Natural killer cell treated with Interleukin-12 subunit alpha and Interleukin-12 subunit beta and Interleukin-15 and Interleukin-18, amount 100 ng/mL, for 72 hours (primary cell): ENCODE measurements at regions not wholly inside any gene's neighbourhood (a gene's known extent, or its start where the extent isn't known, plus 50 kb on each side); places are given as distances from the start of the nearest gene placed in this dataset.
"Not testable (repeated sequence)": the region's sequence is repeated elsewhere in the genome, so short reads cannot be mapped to it uniquely, and the experiment has no call there.

ENCODE experiments used
- ATAC-seq, 2 donors: fragments of 150-1000 bp; cut with Tn5 transposase in 1 of 2; sonication (Bioruptor Pico), chemical (Tn5 transposase) in 1 of 2; 2 replicates each; pipeline ENCODE4 v1.10.0; 2021
- DNase-seq: peaks from one replicate; pipeline ENCODE4 v3.0.0; 2022; ENCODE audit warnings: low spot score
- H3K27ac Mint-ChIP-seq, 2 donors: 1 replicate in 1 of 2; 2 replicates in 1 of 2; pipeline ENCODE4 v1.8.0; 2022; ENCODE audit warnings: mixed read lengths in 2 of 2, mild to moderate bottlenecking in 1 of 2, moderate library complexity in 1 of 2
- H3K27me3 Mint-ChIP-seq, 2 donors: 1 replicate in 1 of 2; 2 replicates in 1 of 2; pipeline ENCODE4 v1.8.0; 2022; ENCODE audit warnings: mixed read lengths in 2 of 2
- H3K36me3 Mint-ChIP-seq: one replicate; pipeline ENCODE4 v1.8.0; 2022; ENCODE audit warnings: mixed read lengths
- H3K4me1 Mint-ChIP-seq, 2 donors: 1 replicate in 1 of 2; 2 replicates in 1 of 2; pipeline ENCODE4 v1.8.0; 2022; ENCODE audit warnings: low read depth in 2 of 2, mixed read lengths in 2 of 2, mild to moderate bottlenecking in 1 of 2
- H3K4me3 Mint-ChIP-seq: one replicate; pipeline ENCODE4 v1.8.0; 2022; ENCODE audit warnings: mixed read lengths
- H3K9me3 Mint-ChIP-seq: 2 replicates; pipeline ENCODE4 v1.8.0; 2022; ENCODE audit warnings: mixed read lengths

- Mint-ChIP-seq H3K27ac (no peak overlapping the region), H3K36me3 (no peaks in the 10 kb centered on the region), H3K4me3 (no peak overlapping the region), H3K4me1 (no peaks in the 10 kb centered on the region), H3K27me3 (peaks cover 6 to 36% of the 10 kb centered on the region in 2 donors), H3K9me3 (no peaks in the 10 kb centered on the region)
- ATAC-seq (no peak), DNase-seq (no peak)
Observed at GRCh38 chr5:96483878-96484277, 50.8 kb upstream of the PCSK1 start.

- ATAC-seq, result no peak
- Mint-ChIP-seq H3K9me3 (no peaks in the 10 kb centered on the region), H3K27me3 (peaks cover 12 to 49% of the 10 kb centered on the region in 2 donors), H3K36me3 (no peaks in the 10 kb centered on the region), H3K4me1 (no peaks in the 10 kb centered on the region), H3K27ac (no peak overlapping the region), H3K4me3 (no peak overlapping the region)
- no peak for DNase-seq
Observed at GRCh38 chr5:96487859-96488258, 54.8 kb upstream of the PCSK1 start.

- H3K36me3 Mint-ChIP-seq, result no peaks in the 10 kb centered on the region
- no peak overlapping the region for H3K27ac Mint-ChIP-seq
- H3K27me3 Mint-ChIP-seq, result peaks cover 12 to 47% of the 10 kb centered on the region in 2 donors
- no peaks in the 10 kb centered on the region for H3K4me1 Mint-ChIP-seq
- no peaks in the 10 kb centered on the region for H3K9me3 Mint-ChIP-seq
- DNase-seq, result no peak
- ATAC-seq, result no peak
- no peak overlapping the region for H3K4me3 Mint-ChIP-seq
Observed at GRCh38 chr5:96489532-96489931, 56.5 kb upstream of the PCSK1 start.

- no peak overlapping the region for H3K4me3 Mint-ChIP-seq
- no peak for ATAC-seq
- no peaks in the 10 kb centered on the region for H3K9me3 Mint-ChIP-seq
- no peaks in the 10 kb centered on the region for H3K4me1 Mint-ChIP-seq
- peaks cover 5 to 21% of the 10 kb centered on the region in 2 donors for H3K27me3 Mint-ChIP-seq
- no peak overlapping the region for H3K27ac Mint-ChIP-seq
- no peak for DNase-seq
- no peaks in the 10 kb centered on the region for H3K36me3 Mint-ChIP-seq
Observed at GRCh38 chr5:96492459-96493047, 59.5 kb upstream of the PCSK1 start.

GRCh38 chr5:96493219-96493790 lies 60.3 kb upstream of the PCSK1 start:
- ATAC-seq (no peak), DNase-seq (no peak)
- no peak overlapping the region for H3K4me3 Mint-ChIP-seq
- no peaks in the 10 kb centered on the region for H3K4me1 Mint-ChIP-seq
- no peaks in the 10 kb centered on the region for H3K9me3 Mint-ChIP-seq
- no peak overlapping the region for H3K27ac Mint-ChIP-seq
- no peaks in the 10 kb centered on the region for H3K36me3 Mint-ChIP-seq
- H3K27me3 Mint-ChIP-seq, result peaks cover 5 to 17% of the 10 kb centered on the region in 2 donors

- H3K4me3 Mint-ChIP-seq, H3K9me3 Mint-ChIP-seq, H3K4me1 Mint-ChIP-seq, H3K36me3 Mint-ChIP-seq, ATAC-seq, DNase-seq, H3K27ac Mint-ChIP-seq: not testable (repeated sequence)
- peaks cover 8 to 13% of the 10 kb centered on the region in 2 donors for H3K27me3 Mint-ChIP-seq
Observed at GRCh38 chr5:96495412-96495811, 62.4 kb upstream of the PCSK1 start.

GRCh38 chr5:96497027-96497426 lies 64.0 kb upstream of the PCSK1 start:
- not testable (repeated sequence) for DNase-seq, H3K9me3 Mint-ChIP-seq, H3K4me3 Mint-ChIP-seq, H3K36me3 Mint-ChIP-seq, H3K4me1 Mint-ChIP-seq, ATAC-seq, H3K27ac Mint-ChIP-seq, H3K27me3 Mint-ChIP-seq

- H3K27ac Mint-ChIP-seq, result no peak overlapping the region
- peaks cover 7 to 12% of the 10 kb centered on the region in 2 donors for H3K27me3 Mint-ChIP-seq
- DNase-seq, result no peak
- no peaks in the 10 kb centered on the region for H3K9me3 Mint-ChIP-seq
- no peaks in the 10 kb centered on the region for H3K36me3 Mint-ChIP-seq
- H3K4me3 Mint-ChIP-seq, result no peak overlapping the region
- H3K4me1 Mint-ChIP-seq, result no peaks in the 10 kb centered on the region
- ATAC-seq, result no peak
Observed at GRCh38 chr5:96499753-96500345, 66.8 kb upstream of the PCSK1 start.

- Mint-ChIP-seq H3K36me3 (no peaks in the 10 kb centered on the region), H3K4me1 (no peaks in the 10 kb centered on the region), H3K27ac (no peak overlapping the region), H3K4me3 (no peak overlapping the region), H3K9me3 (no peaks in the 10 kb centered on the region), H3K27me3 (peaks cover 7 to 12% of the 10 kb centered on the region in 2 donors)
- ATAC-seq (no peak), DNase-seq (no peak)
Observed at GRCh38 chr5:96501991-96502646, 69.1 kb upstream of the PCSK1 start.

- Mint-ChIP-seq H3K36me3 (no peaks in the 10 kb centered on the region), H3K9me3 (no peaks in the 10 kb centered on the region), H3K27ac (no peak overlapping the region), H3K4me3 (no peak overlapping the region), H3K4me1 (no peaks in the 10 kb centered on the region), H3K27me3 (peaks cover 7 to 12% of the 10 kb centered on the region in 2 donors)
- DNase-seq (no peak), ATAC-seq (no peak)
Observed at GRCh38 chr5:96503501-96504236, 70.6 kb upstream of the PCSK1 start.

- Mint-ChIP-seq H3K9me3 (no peaks in the 10 kb centered on the region), H3K4me3 (no peak overlapping the region), H3K27me3 (peaks cover 7 to 12% of the 10 kb centered on the region in 2 donors)
Observed at GRCh38 chr5:96506376-96506775, 73.3 kb upstream of the PCSK1 start.

GRCh38 chr5:96506866-96507527 lies 73.9 kb upstream of the PCSK1 start:
- ATAC-seq, result no peak

More at GRCh38 chr5:96506376-96506775, 73.3 kb upstream of the PCSK1 start:
- no peaks in the 10 kb centered on the region for H3K36me3 Mint-ChIP-seq
- H3K4me1 Mint-ChIP-seq, result no peaks in the 10 kb centered on the region
- no peak for ATAC-seq
- no peak for DNase-seq
- H3K27ac Mint-ChIP-seq, result no peak overlapping the region

GRCh38 chr5:96509316-96509715 lies 76.3 kb upstream of the PCSK1 start:
- Mint-ChIP-seq H3K27me3 (peaks cover 8% of the 10 kb centered on the region in 2 donors), H3K4me3 (no peak overlapping the region)

More at GRCh38 chr5:96506866-96507527, 73.9 kb upstream of the PCSK1 start:
- Mint-ChIP-seq H3K27ac (no peak overlapping the region), H3K4me1 (no peaks in the 10 kb centered on the region), H3K9me3 (no peaks in the 10 kb centered on the region), H3K36me3 (no peaks in the 10 kb centered on the region), H3K27me3 (peaks cover 7 to 12% of the 10 kb centered on the region in 2 donors), H3K4me3 (no peak overlapping the region)
- DNase-seq, result no peak

More at GRCh38 chr5:96509316-96509715, 76.3 kb upstream of the PCSK1 start:
- no peak for ATAC-seq
- H3K27ac Mint-ChIP-seq, result no peak overlapping the region
- H3K36me3 Mint-ChIP-seq, result no peaks in the 10 kb centered on the region
- DNase-seq, result no peak
- H3K4me1 Mint-ChIP-seq, result no peaks in the 10 kb centered on the region
- no peaks in the 10 kb centered on the region for H3K9me3 Mint-ChIP-seq
